ENCODE measurements at regions not wholly inside any gene's neighbourhood (a gene's known extent, or its start where the extent isn't known, plus 50 kb on each side); places are given as distances from the start of the nearest gene placed in this dataset.

GRCh38 chr9:90478821-90479220 is 163.8 kb downstream of the DIRAS2 start:
- TF ChIP-seq CTCF (conservative IDR thresholded peaks at IDR 0.05 in 1 of 2, IDR thresholded peaks at IDR 0.05 in 1 of 2; ENCODE audit: extremely low read depth in 1 of 2, insufficient read depth in 1 of 2, low read depth in 1 of 2, low read length in 2 of 2): no peak
- TF ChIP-seq EZH2 (IDR thresholded peaks at IDR 0.05; ENCODE audit: borderline replicate concordance, low read length): no peak

Data from mammary epithelial cell (primary cell).